ENCODE measurements at regions not wholly inside any gene's neighbourhood (a gene's known extent, or its start where the extent isn't known, plus 50 kb on each side); places are given as distances from the start of the nearest gene placed in this dataset.

DNA sequence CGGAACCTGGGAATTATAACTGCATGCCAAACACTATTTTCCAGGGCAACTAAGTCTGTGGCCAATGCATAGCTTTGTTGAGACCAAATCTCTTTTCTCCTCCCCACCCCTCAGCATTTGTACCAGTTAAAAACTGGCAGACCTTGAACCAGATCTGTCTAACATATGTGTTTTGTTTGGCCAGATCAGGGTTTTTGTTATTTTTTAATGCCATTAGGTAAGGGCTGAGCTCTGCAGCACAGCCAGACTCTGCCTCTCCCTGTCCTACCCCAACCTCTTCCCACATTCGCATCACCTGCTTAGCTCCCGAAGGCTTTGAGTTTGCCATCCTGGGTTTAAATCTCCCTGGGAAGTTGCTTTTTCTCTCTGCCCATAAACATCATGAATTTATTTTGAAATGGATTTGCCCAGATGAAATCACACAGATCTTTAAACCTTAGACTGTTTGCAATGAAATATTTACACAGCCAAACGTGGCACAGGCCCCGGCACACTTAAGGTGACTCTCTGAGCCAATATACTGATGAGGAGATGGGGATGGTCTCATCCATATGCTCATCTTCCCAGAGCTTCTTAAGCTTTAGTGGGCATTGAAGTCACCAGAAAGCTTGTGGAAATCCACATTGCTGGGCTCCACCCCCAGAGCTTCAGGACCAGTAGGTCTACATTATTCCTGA is 54.0 kb upstream of the ALDH1B1 start:
- TF ChIP-seq, protein P1, sequence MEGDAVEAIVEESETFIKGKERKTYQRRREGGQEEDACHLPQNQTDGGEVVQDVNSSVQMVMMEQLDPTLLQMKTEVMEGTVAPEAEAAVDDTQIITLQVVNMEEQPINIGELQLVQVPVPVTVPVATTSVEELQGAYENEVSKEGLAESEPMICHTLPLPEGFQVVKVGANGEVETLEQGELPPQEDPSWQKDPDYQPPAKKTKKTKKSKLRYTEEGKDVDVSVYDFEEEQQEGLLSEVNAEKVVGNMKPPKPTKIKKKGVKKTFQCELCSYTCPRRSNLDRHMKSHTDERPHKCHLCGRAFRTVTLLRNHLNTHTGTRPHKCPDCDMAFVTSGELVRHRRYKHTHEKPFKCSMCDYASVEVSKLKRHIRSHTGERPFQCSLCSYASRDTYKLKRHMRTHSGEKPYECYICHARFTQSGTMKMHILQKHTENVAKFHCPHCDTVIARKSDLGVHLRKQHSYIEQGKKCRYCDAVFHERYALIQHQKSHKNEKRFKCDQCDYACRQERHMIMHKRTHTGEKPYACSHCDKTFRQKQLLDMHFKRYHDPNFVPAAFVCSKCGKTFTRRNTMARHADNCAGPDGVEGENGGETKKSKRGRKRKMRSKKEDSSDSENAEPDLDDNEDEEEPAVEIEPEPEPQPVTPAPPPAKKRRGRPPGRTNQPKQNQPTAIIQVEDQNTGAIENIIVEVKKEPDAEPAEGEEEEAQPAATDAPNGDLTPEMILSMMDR (conservative IDR thresholded peaks at IDR 0.05; ENCODE audit: low read length) = no peak
- TF ChIP-seq EZH2phosphoT487 (IDR thresholded peaks at IDR 0.05; ENCODE audit: borderline replicate concordance) = no peak

Data from Loucy (cell line).